Heart left ventricle (tissue), 16 donors: ENCODE measurements at regions not wholly inside any gene's neighbourhood (a gene's known extent, or its start where the extent isn't known, plus 50 kb on each side); places are given as distances from the start of the nearest gene placed in this dataset.

Source experiments
- ATAC-seq, 4 donors: fragments of 200-7000 bp; cut with Tn5 transposase; one replicate each; pipeline ENCODE4 v1.9.1; 2020 to 2022; ENCODE audit warnings: moderate library complexity in 4 of 4, mild to moderate bottlenecking in 3 of 4, moderate number of reproducible peaks in 1 of 4
- DNase-seq, 5 donors: peaks; one replicate each; pipeline ENCODE4 v3.0.0-alpha.2; 2020
- H3K27ac ChIP-seq, 12 donors: fragments of 200-600 bp; sonication (generic) in 4 of 12; one replicate each; pipeline versions ENCODE4 v1.5.0 to v1.8.0; 2016 to 2022; ENCODE audit warnings: mild to moderate bottlenecking in 2 of 12
- H3K27me3 ChIP-seq, 9 donors: fragments of 200-600 bp; sonication (generic) in 2 of 9; one replicate each; pipeline versions ENCODE4 v1.5.1 to v1.8.0; 2016 to 2022; ENCODE audit warnings: mild to moderate bottlenecking in 3 of 9
- H3K36me3 ChIP-seq, 9 donors: fragments of 200-600 bp; sonication (generic) in 2 of 9; one replicate each; pipeline versions ENCODE4 v1.5.0 to v1.8.0; 2018 to 2022; ENCODE audit warnings: mild to moderate bottlenecking in 2 of 9
- H3K4me1 ChIP-seq, 12 donors: fragments of 200-600 bp; sonication (generic) in 4 of 12; one replicate each; pipeline versions ENCODE4 v1.5.0 to v1.8.0; 2016 to 2022; ENCODE audit warnings: mild to moderate bottlenecking in 3 of 12
- H3K4me3 ChIP-seq, 12 donors: fragments of 200-600 bp; sonication (generic) in 4 of 12; one replicate each; pipeline versions ENCODE4 v1.5.0 to v1.8.0; 2017 to 2022; ENCODE audit warnings: mild to moderate bottlenecking in 9 of 12, moderate library complexity in 4 of 12
- H3K9me3 ChIP-seq, 12 donors: fragments of 200-600 bp; sonication (generic) in 4 of 12; one replicate each; pipeline versions ENCODE4 v1.5.0 to v1.8.0; 2016 to 2022; ENCODE audit warnings: mild to moderate bottlenecking in 1 of 12
- POLR2A ChIP-seq, 2 donors: fragments of 450-650 bp; IDR thresholded peaks; one replicate each; pipeline ENCODE4 v1.6.1; 2017; ENCODE audit warnings: antibody characterized with exemption in 2 of 2, mild to moderate bottlenecking in 2 of 2, moderate library complexity in 2 of 2
- WGBS, 4 donors: extraction: QIAGEN DNeasy Blood & Tissue Kit in 2 of 4; methylation state at CpG; one replicate each; pipeline versions ENCODE4 v1.1.5 to v1.1.7; 2013 to 2018; 5-methylcytosine and 5-hydroxymethylcytosine counted together
- intact Hi-C, 10 donors: fragments of 100-400 bp; cut with DNase I; formaldehyde crosslinking; loops; one replicate each; pipeline versions ENCODE4 v1.11.1 to v1.14.2; 2022
- TF ChIP-seq, protein P1 (sequence below), 12 donors: fragments of 200-600 bp; sonication (generic) in 4 of 12; IDR thresholded peaks; one replicate each; pipeline versions ENCODE4 v1.5.0 to v1.8.0; 2018 to 2022; ENCODE audit warnings: antibody characterized with exemption in 12 of 12, mild to moderate bottlenecking in 5 of 12
- donor health status: ischemic (EF 13 %, LVEDD 7.1; RV severe dilation, severe dysfunction).
- donor health status: healthy with polysubstance abuse.
- donor health status: DM: no; HTN: yes; CAD: no.
- donor health status: DM: no; HTN: no; CAD: no.
- donor health status: ischemic (EF 25% LVEDD 6.9; RV normal size, moderate dysfunction).
- donor health status: ischemic (EF 25% LVEDD 5.7; RV mildly dilated, moderate dysfunction).
- donor health status: healthy.
- donor health status: DM: yes; HTN: yes; CAD: no.
- donor health status: ischemic (EF 35%, LVEDD 5.7; RV mildly dilated, moderate dysfunction).
- donor health status: nonischemic (EF 11% LVEDD 7.7; RV severe dilation, severe dysfunction).
- donor health status: DM: yes; HTN: yes; CAD: no.
- donor health status: PGD.
- donor health status: ischemic (EF 29% LVEDD 5.4; RV normal size, mild dysfunction).
- donor health status: nonischemic (EF 23%, LVEDD 6.1; RV moderate dilation, normal function).

DNA sequence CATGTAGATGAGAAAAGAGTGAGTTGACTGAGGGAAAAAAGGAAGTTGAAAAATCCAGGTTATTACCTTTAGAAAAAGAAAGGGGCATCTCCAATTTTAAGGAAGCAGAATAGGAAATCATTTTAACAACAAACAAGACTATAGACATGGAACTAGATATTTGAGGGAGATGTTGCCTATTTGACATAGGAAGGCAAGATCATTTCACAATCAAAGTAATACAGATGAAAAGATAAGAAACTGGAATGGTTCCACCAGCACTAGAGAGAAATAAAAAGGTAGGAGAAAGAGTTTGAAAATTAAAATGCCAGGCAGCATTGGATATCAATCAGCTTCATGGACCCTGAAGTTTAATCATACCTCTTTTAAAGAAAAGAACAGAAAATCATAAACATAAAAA lies 881.0 kb upstream of the MGAT4C start:
- Histone ChIP-seq H3K4me3 (no peak overlapping the region), H3K4me1 (peaks cover 0 to 9% (median 0%) of the 10 kb centered on the region in 12 donors), H3K36me3 (no peaks in the 10 kb centered on the region), H3K27me3 (no peaks in the 10 kb centered on the region), H3K27ac (no peak overlapping the region), H3K9me3 (peaks cover 0 to 8% (median 0%) of the 10 kb centered on the region in 12 donors)
- ATAC-seq, result no peak
- intact Hi-C loops, result no loop called here
- TF ChIP-seq, protein P1, sequence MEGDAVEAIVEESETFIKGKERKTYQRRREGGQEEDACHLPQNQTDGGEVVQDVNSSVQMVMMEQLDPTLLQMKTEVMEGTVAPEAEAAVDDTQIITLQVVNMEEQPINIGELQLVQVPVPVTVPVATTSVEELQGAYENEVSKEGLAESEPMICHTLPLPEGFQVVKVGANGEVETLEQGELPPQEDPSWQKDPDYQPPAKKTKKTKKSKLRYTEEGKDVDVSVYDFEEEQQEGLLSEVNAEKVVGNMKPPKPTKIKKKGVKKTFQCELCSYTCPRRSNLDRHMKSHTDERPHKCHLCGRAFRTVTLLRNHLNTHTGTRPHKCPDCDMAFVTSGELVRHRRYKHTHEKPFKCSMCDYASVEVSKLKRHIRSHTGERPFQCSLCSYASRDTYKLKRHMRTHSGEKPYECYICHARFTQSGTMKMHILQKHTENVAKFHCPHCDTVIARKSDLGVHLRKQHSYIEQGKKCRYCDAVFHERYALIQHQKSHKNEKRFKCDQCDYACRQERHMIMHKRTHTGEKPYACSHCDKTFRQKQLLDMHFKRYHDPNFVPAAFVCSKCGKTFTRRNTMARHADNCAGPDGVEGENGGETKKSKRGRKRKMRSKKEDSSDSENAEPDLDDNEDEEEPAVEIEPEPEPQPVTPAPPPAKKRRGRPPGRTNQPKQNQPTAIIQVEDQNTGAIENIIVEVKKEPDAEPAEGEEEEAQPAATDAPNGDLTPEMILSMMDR (IDR thresholded peaks at IDR 0.05), result no peak
- TF ChIP-seq POLR2A (IDR thresholded peaks at IDR 0.05), result no peak
- DNase-seq, result no peak

DNA sequence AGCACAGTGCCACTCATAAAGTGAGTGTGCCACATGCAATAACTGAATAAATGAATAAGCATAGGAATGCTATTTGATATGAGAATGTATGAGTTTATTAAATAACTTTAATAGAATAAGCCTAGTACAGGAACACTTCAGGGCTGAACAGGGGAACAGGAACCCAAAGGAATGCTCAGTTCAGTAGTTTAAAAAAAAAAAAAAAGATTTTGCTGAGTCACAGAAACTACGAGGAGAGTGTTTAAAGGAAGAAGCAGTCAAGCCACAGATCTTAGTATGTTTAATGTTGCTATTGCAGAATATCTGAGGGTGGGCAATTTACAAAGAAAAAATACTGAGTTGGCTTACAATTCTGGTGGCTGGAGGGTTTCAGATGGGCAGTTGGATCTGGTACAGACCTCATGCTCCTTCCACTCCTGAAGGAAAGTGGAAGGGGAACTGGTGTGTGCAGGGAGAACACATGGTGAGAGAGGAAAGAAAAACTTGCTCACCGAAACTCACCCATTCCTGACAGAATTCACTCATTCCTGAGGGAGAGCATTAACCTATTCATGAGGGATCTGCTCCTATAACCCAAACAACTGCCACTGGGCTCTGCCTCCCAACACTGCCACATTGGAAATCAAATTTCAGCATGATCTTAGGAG lies 880.3 kb upstream of the MGAT4C start:
- Histone ChIP-seq H3K9me3 (peaks cover 0 to 8% (median 0%) of the 10 kb centered on the region in 12 donors), H3K4me3 (no peak overlapping the region), H3K4me1 (peaks cover 0 to 9% (median 0%) of the 10 kb centered on the region in 12 donors), H3K27me3 (no peaks in the 10 kb centered on the region), H3K36me3 (no peaks in the 10 kb centered on the region), H3K27ac (no peak overlapping the region)
- TF ChIP-seq, protein P1 (IDR thresholded peaks at IDR 0.05), result no peak
- no peak for TF ChIP-seq POLR2A (IDR thresholded peaks at IDR 0.05)
- intact Hi-C loops, result no loop called here
- no peak for DNase-seq
- no peak for ATAC-seq
- 43 to 49% (median 48%) methylated on average over 2 of the region's 2 CpGs for WGBS, 4 donors

DNA sequence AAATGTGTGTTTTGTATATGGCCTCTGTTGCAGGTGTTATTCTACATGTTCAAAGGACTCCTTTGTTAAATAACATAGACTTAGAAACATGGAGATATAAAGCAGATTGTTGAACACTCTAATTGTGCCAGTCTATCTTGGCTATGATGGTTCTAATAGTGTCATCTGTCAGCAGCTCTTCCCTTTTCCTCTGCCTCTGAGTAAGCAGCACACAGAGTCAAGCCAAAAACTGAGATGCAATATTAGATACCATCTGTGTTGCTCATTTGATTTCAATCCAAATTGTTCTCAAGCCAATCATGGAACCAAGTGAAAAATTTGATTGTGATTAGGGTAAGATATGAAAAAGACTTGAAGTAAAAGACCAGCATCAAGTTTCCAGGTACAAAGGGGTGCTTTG lies 871.1 kb upstream of the MGAT4C start:
- Histone ChIP-seq H3K27me3 (no peaks in the 10 kb centered on the region), H3K4me1 (no peaks in the 10 kb centered on the region), H3K4me3 (no peak overlapping the region), H3K36me3 (no peaks in the 10 kb centered on the region), H3K9me3 (peaks cover 0 to 15% (median 2%) of the 10 kb centered on the region in 12 donors), H3K27ac (no peak overlapping the region)
- intact Hi-C loops, result no loop called here
- ATAC-seq (no peak), DNase-seq (no peak)
- TF ChIP-seq, protein P1 (IDR thresholded peaks at IDR 0.05), result no peak
- no peak for TF ChIP-seq POLR2A (IDR thresholded peaks at IDR 0.05)

DNA sequence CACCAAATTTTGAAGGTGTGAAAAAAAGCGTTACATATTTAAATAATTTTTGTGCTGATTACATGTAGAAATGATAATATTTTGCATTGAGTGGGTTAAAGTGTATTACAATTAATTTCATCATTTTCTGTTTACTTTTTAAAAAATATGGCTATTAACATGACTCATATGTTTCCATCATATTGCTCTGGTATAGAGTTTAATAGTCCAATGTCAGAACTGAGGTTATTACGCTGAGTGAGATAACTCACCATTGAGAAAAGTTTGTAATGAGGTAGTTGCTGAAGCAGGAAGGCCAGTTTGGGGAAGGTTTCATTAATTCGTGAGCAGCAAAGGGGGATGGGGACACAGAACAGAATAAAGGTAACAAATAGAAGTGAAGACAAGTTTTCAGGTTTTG lies 865.7 kb upstream of the MGAT4C start:
- WGBS, 4 donors, result 65 to 89% (median 73%) methylated on average over 3 of the region's 3 CpGs
- H3K4me3 ChIP-seq, result no peak overlapping the region
- ATAC-seq (no peak), DNase-seq (no peak)
- TF ChIP-seq, protein P1 (IDR thresholded peaks at IDR 0.05), result no peak
- TF ChIP-seq POLR2A (IDR thresholded peaks at IDR 0.05), result no peak
- no peaks in the 10 kb centered on the region for H3K36me3 ChIP-seq
- H3K27me3 ChIP-seq, result no peaks in the 10 kb centered on the region
- H3K27ac ChIP-seq, result no peak overlapping the region
- no peaks in the 10 kb centered on the region for H3K4me1 ChIP-seq
- peaks cover 0 to 15% (median 2%) of the 10 kb centered on the region in 12 donors for H3K9me3 ChIP-seq
- intact Hi-C loops, result no loop called here
